Keratinocyte (primary cell): ENCODE measurements at regions not wholly inside any gene's neighbourhood (a gene's known extent, or its start where the extent isn't known, plus 50 kb on each side); places are given as distances from the start of the nearest gene placed in this dataset.

Source experiments
- EZH2 ChIP-seq: IDR thresholded peaks from one replicate; pipeline ENCODE4 v1.6.1; 2012; ENCODE audit warnings: inconsistent platforms, mild to moderate bottlenecking, low read length, moderate library complexity
- TF ChIP-seq, protein P1 (sequence below), 3 experiments: IDR thresholded peaks in 1 of 3; conservative IDR thresholded peaks in 1 of 3; optimal IDR thresholded peaks in 1 of 3; 2 replicates in 2 of 3; 3 replicates in 1 of 3; pipeline versions ENCODE3 to v1.5.1; 2011; ENCODE audit warnings: low read length in 3 of 3, mild to moderate bottlenecking in 3 of 3, moderate library complexity in 2 of 3, control low read depth in 1 of 3, inconsistent platforms in 1 of 3; ENCODE audit not compliant: insufficient read depth in 2 of 3; ENCODE audit errors: extremely low read depth in 1 of 3

DNA sequence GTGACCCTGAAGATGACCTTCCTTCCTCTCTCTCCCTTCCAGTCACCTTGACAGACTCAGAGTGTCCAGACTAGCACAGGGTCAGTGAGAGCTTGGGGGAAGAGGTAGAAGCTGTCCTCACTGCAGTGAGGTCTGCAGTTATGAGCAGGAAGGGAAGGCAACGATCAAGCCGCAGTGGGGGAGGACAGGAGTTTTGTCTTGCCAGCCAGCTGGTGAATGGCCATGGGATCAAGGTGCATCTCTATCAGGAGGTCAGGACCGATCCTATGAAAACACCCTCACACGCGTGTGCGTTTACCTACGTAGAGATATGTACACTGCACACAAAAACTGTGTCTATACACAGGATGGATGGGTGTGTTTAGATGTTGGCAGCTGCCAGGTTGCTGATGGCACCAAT lies 83.2 kb downstream of the THNSL2 start:
- TF ChIP-seq, protein P1, sequence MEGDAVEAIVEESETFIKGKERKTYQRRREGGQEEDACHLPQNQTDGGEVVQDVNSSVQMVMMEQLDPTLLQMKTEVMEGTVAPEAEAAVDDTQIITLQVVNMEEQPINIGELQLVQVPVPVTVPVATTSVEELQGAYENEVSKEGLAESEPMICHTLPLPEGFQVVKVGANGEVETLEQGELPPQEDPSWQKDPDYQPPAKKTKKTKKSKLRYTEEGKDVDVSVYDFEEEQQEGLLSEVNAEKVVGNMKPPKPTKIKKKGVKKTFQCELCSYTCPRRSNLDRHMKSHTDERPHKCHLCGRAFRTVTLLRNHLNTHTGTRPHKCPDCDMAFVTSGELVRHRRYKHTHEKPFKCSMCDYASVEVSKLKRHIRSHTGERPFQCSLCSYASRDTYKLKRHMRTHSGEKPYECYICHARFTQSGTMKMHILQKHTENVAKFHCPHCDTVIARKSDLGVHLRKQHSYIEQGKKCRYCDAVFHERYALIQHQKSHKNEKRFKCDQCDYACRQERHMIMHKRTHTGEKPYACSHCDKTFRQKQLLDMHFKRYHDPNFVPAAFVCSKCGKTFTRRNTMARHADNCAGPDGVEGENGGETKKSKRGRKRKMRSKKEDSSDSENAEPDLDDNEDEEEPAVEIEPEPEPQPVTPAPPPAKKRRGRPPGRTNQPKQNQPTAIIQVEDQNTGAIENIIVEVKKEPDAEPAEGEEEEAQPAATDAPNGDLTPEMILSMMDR (optimal IDR thresholded peaks at IDR 0.05 in 1 of 3, IDR thresholded peaks at IDR 0.05 in 1 of 3, conservative IDR thresholded peaks at IDR 0.05 in 1 of 3; ENCODE audit: extremely low read depth in 1 of 3, insufficient read depth in 2 of 3, low read length in 3 of 3), result no peak
- no peak for TF ChIP-seq EZH2
